NCI-H1092 treated with DMSO at 0.1 percent for 48 hours (cell line): ENCODE measurements at regions not wholly inside any gene's neighbourhood (a gene's known extent, or its start where the extent isn't known, plus 50 kb on each side); places are given as distances from the start of the nearest gene placed in this dataset.

Source experiments
- DNase-seq: peaks from one replicate; lab custom pipeline; 2025; lab: John Stamatoyannopoulos, UW

GRCh38 chr5:4941957-4942830 lies 197.9 kb upstream of the ADAMTS16 start:
- no peak for DNase-seq

GRCh38 chr5:4942831-4943178 lies 197.3 kb upstream of the ADAMTS16 start:
- no peak for DNase-seq

- DNase-seq = no peak
These were observed 194.8 kb upstream of the ADAMTS16 start for GRCh38 chr5:4945296-4945695.

- no peak for DNase-seq
These were observed 193.0 kb upstream of the ADAMTS16 start for GRCh38 chr5:4947106-4947505.

GRCh38 chr5:4947893-4948536 lies 192.1 kb upstream of the ADAMTS16 start:
- no peak for DNase-seq

GRCh38 chr5:4949108-4949507 lies 191.0 kb upstream of the ADAMTS16 start:
- no peak for DNase-seq

- DNase-seq = no peak
These were observed 186.6 kb upstream of the ADAMTS16 start for GRCh38 chr5:4953576-4953975.

- DNase-seq = no peak
These were observed 186.1 kb upstream of the ADAMTS16 start for GRCh38 chr5:4954048-4954447.

- no peak for DNase-seq
These were observed 176.9 kb upstream of the ADAMTS16 start for GRCh38 chr5:4963265-4963664.

GRCh38 chr5:4969351-4969750 lies 170.8 kb upstream of the ADAMTS16 start:
- no peak for DNase-seq

- DNase-seq = no peak
These were observed 170.0 kb upstream of the ADAMTS16 start for GRCh38 chr5:4970171-4970570.

- DNase-seq = no peak
These were observed 163.2 kb upstream of the ADAMTS16 start for GRCh38 chr5:4976902-4977301.

GRCh38 chr5:4977416-4978110 lies 162.6 kb upstream of the ADAMTS16 start:
- DNase-seq = no peak

GRCh38 chr5:4980201-4980600 lies 159.9 kb upstream of the ADAMTS16 start:
- no peak for DNase-seq

GRCh38 chr5:4981608-4982007 lies 158.5 kb upstream of the ADAMTS16 start:
- no peak for DNase-seq

GRCh38 chr5:4983701-4984100 lies 156.4 kb upstream of the ADAMTS16 start:
- DNase-seq = no peak

- DNase-seq = no peak
These were observed 155.7 kb upstream of the ADAMTS16 start for GRCh38 chr5:4984461-4984860.

- no peak for DNase-seq
These were observed 152.7 kb upstream of the ADAMTS16 start for GRCh38 chr5:4987431-4987830.

- DNase-seq = no peak
These were observed 151.0 kb upstream of the ADAMTS16 start for GRCh38 chr5:4989118-4989517.

- DNase-seq = no peak
These were observed 150.1 kb upstream of the ADAMTS16 start for GRCh38 chr5:4990017-4990416.

- no peak for DNase-seq
These were observed 149.7 kb upstream of the ADAMTS16 start for GRCh38 chr5:4990462-4990861.

- DNase-seq = no peak
These were observed 148.2 kb upstream of the ADAMTS16 start for GRCh38 chr5:4991925-4992324.

- no peak for DNase-seq
These were observed 145.1 kb upstream of the ADAMTS16 start for GRCh38 chr5:4995014-4995413.
